Left hindlimb (tissue), 1 donor: ENCODE measurements at regions not wholly inside any gene's neighbourhood (a gene's known extent, or its start where the extent isn't known, plus 50 kb on each side); places are given as distances from the start of the nearest gene placed in this dataset.
"Not testable (repeated sequence)": the region's sequence is repeated elsewhere in the genome, so short reads cannot be mapped to it uniquely, and the experiment has no call there.

ENCODE experiments used
- DNase-seq: peaks from one replicate; pipeline ENCODE4 v3.0.0-alpha.2; 2018

DNA sequence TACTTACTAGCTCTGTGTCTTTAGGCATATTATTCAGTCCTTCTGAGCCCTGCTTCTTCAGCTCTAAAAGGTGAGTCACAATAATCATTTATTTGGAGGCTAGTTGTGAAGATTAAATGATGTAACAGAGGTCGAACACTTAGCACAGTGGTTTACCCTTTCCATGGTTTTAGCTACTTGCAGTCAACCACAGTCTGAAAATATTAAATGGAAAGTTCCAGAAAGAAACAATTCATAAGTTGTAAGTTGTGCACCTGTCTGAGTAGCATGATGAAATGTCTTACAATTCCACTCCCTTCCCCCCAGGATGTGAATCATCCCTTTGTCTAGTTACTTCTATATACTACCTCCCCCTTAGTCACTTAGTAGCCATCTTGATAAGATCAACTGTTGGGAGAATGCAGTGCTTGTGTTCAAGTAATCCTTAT lies 217.6 kb upstream of the THUMPD2 start:
- DNase-seq, result no peak

DNA sequence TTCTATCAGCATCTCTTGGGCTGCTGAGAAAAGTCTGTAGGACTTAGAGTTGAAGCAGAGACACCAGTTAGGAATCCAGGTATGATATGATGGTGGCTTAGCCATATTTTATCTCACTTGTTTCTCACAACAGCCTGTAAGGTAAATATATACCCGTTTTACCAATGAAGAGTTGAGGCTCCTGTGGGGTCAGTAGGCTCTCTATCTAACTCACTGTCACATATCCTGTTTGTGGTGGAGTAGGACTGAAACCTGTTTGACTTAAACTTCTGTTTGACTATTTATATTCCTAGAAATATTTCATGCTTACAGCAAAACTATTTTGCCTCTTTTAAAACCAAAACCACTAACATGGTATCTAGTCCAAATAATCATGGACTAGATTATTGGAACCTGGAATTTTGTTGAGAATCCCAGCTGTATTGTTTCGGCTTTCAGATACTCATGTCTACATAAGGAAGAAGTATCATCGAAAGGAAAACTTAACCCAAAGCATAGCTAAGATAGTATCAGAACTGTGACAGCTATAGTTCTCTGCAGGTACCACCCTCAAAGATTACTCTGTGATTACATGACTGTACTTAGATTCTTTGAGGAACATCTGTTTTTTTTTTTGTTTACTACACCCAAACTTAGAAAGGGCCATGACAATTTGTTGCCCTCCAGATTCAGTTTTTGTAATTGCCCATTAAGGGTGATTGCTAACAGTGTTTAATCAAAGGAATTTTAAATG lies 216.1 kb upstream of the THUMPD2 start:
- no peak for DNase-seq

DNA sequence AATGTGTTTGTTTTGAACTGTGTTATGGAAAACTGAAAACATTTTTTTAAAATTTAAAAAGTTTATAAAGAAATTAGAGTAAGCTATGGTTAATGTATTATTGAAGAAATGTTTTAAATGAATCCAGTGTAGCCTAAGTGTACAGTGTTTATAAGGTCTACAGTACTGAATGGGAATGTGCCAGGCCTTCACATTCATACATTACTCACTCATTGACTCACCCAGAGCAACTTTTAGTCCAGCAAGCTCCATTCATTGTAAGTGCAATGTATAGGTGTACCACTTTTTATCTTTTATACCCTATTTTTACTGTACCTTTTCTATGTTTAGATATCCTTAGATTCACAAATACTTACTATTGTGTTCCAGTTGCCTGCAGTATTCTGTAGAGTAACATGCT lies 215.1 kb upstream of the THUMPD2 start:
- no peak for DNase-seq

DNA sequence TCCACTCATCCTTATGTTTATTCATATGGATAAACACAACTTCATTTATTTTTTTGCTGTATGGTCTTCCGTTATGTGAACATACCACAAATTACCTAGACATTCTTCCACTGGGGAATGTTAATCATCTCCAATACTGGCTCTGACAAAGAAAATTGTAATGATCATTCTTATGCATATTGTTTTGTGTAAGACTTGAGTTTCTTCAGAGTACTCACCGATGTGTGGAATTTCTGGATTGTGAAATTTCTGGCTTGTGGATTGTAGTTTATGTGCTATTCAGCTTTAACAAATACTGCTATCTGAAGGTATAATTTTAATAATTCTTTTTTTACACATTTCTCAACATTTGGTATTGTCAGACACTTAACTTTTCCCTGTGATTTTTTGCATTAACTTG lies 212.2 kb upstream of the THUMPD2 start:
- DNase-seq, result no peak

DNA sequence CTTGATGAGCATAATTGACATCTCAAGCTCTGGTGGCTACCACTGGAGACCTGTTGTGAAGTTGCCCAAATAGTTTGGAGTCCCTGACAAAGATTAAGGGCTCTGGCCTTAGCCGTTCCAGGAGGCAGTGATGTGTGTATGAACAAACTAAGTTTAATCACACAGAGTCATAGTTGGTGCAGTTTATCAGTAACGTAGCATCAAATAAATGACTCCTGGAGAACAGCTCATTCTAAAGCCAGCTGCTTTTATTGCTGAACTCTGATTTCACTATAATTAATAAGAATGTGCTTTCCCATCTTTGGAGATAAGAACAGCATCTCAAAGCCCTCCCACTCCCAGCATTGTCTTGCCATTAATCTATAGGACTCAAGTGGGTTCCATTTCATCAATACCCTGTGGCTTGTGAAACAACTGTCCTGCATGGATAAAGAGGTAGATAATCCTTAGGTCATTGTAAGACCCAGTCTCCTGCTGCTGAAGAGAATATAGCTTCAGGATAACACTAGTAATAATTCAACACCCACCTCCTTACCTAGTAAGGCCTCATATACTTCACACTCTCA lies 211.4 kb upstream of the THUMPD2 start:
- no peak for DNase-seq

DNA sequence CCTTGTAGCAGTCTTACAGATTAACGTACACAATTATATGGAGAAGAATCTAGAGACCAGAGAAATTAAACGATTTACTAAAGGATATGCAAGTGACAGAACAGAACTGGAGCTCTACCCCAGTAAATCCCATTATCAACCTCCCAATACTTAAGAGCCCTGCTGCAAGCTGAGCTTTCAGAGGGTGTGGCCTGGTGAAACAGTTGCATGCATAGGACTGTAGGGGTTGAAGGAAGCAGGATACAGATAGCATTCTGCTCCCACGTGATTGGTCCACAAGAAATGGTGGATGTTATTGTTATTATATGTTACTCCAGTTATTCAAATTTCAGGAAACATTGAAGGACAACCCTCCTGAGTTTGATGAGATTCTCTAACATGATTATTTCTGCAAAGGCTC lies 210.8 kb upstream of the THUMPD2 start:
- DNase-seq, result no peak

DNA sequence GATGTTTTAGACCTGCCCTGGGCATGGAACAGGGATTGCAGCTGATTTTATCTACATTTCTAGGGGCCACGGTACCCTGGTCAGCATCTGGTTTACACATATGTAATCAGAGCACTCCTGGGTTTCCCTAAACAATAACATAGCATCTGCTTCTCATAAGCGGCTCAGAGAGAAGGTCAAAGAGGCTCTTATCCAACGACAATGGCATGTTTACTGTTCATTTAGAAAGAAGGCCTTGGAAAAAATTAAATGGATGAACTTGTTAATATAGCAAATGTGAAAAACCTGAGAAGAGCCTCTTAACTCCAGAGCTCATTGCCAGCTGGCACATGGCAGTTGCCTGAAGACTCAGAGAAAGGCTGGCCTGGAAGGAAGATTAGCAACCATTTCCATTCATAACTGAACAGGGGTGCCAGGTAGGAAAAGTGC lies 202.8 kb upstream of the THUMPD2 start:
- DNase-seq, result no peak

DNA sequence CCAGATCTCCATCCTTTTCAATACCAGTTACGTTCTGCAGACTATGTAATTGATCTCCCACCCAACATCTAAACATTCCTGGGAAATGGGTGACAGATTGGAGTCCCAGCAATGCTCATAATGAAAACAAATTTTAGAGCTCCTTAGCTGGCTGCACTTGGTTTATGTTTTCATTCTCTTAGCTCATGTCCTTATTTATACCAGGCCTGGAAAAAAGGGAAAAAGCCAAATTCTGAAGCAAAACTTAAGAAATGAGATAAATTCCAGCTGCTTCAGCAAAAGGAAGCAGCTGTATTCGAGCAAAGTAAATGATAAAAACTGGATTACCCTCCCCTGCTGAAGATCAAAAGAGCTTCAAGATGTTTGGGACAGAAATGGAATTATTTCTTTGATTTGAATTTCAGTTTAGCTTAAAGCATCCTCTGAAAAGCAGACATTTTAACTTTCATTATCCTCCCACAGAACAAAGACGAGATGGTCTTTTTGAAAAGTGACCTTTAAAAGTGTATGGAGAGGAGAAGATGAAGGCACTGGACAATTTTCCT lies 196.5 kb upstream of the THUMPD2 start:
- no peak for DNase-seq

DNA sequence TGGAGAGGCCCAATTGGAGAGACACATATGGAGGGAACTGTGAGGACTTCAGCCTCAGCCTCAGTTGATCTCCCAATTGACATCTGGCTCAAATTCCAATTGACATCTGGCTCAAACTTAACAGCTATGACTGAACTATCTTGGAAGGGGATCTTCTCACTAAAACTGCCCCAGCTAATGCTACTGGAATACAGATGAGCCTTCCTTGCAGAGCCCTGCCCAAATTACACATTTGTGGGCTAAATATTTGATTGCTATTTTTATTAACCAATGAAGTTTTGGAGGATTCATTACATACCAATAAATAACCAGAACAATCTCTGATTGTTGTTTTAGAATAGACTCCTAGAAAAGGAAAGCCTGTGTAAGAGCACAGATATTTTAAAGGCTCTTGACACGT lies 189.0 kb upstream of the THUMPD2 start:
- DNase-seq, result no peak

DNA sequence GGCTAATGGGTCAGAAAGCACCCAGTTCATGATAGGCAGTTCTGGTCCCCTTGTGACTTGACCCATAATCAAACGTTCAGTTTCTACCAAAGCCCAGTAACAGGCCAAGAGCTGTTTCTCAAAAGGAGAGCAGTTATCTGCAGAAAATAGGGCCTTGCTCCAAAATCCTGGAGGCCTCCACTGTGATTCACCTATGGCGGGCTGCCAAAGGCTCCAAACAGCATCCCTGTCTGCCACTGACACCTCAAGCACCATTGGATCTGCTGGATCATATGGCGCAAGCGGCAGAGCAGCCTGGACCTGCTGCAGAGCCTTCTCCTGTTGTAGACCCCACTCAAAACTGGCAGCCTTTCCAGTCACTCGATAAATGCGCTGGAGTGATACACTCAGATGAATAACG lies 181.6 kb upstream of the THUMPD2 start:
- DNase-seq, result not testable (repeated sequence)

DNA sequence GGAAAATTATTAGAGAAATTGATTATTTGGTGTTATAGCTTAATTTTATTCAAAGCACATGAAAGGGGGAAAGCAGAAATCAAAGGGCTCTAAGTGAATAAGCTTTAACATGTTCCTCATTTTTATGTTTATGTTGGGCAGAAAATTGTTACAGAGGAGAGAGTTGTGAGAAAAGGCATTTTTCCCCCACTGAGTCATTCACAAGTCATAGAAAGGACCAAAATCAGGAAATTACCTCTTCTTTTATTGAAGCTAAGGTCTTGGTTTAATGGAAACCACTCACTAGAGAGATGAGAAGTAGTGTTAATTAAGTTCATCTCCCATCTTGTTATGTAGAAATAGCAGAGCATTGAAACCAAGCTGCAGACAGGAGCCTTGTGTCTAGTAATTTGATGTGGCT lies 175.3 kb upstream of the THUMPD2 start:
- DNase-seq, result no peak

DNA sequence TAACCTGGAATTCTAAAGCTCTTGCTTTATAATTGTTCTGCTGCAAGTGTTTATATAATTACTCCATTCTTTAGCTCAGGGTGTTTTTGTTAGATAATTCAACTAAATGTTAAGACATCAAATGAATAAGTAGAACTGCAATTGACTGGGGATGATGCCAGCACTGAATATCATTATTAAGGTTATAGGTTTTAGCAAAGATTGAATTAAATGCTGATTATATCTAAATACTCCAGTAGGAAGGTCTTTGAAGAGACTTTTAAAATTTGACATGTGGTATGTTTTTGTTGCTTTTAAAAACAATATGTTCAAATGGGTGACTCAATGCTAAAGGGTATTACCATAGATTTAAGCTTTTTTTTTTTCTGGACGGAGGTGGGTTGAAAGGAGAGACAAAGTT lies 170.1 kb upstream of the THUMPD2 start:
- no peak for DNase-seq

DNA sequence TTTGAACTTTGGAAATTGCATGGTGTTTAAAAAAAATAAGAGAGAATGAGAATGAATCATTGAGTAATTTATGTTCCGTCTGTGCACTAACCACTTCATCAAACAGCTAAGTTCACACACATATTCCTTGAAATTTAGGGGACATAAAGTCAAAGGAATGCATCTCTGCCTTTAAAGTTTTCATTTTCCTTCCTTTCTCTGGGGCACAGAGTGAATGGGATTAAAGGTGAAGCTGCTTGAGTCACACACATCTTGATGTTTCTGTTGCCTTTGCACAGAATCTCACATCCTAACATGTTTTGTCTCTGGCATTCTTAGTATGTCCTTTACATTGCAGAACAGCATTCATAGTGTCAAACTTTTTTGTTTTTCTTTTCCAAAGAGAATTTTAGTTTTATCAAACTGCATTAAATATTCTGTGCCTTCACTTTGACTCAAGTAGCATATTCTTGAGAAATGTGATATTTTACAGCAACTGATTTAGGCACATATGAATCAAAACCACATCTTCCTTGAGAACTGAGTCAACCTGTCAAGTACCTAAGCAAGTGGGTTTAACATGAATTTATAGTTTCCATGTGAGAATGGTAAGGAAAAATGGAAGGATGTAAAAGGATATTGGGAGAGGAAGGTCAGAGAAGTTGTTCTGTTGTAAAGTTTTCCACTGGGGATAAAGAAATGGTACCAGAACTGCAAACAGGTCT lies 169.1 kb upstream of the THUMPD2 start:
- DNase-seq, result no peak

DNA sequence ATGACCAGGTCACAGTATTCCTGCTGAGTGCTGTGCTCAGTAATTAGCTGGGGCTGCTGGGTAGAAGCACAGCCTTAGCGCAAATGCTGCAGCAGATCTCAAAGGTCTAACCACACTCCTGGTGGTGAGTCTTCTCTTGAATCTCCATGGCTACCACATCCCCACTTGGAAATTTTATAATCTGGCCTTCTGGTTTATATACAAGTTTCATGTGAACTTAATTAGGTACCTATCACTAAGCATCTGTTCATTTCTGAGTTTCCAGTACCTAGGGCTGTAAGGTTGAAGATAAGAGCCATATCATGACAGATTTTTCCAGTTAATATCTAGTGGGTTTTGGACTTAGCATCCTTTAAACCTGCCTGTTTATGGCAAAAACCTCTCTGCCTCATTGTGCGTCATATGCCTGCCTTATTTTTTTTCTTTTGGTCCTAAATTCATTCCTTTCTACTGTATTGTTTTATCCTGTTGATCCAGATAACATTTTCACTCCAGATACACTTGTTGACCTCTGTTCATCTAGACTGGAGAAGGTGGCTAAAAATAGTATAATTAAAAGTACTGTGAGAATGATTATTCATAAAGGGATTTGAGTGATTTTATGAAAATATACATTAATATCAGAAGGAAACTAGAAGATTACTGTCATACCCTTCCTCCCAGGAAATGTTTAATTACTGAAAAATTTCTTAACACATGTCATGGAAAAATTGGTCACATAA lies 168.4 kb upstream of the THUMPD2 start:
- no peak for DNase-seq

DNA sequence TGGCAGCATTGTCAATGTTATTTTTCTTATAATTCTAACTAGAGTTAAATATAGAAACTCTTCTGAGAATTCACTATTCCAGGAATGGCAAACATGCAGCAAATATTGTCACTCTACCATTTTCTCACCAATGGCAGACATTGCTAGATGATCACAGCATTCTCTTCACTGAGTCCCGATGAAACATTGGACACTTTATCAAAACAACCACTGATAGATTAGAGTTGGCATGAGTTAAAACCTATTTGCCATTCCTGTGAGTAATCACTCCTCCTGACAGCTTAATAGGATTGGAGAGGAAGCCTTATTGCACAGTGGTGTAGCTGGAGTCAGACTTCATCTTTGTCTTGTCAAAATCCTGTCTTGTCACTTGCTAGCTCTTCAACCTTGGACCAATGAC lies 163.9 kb upstream of the THUMPD2 start:
- DNase-seq, result no peak

DNA sequence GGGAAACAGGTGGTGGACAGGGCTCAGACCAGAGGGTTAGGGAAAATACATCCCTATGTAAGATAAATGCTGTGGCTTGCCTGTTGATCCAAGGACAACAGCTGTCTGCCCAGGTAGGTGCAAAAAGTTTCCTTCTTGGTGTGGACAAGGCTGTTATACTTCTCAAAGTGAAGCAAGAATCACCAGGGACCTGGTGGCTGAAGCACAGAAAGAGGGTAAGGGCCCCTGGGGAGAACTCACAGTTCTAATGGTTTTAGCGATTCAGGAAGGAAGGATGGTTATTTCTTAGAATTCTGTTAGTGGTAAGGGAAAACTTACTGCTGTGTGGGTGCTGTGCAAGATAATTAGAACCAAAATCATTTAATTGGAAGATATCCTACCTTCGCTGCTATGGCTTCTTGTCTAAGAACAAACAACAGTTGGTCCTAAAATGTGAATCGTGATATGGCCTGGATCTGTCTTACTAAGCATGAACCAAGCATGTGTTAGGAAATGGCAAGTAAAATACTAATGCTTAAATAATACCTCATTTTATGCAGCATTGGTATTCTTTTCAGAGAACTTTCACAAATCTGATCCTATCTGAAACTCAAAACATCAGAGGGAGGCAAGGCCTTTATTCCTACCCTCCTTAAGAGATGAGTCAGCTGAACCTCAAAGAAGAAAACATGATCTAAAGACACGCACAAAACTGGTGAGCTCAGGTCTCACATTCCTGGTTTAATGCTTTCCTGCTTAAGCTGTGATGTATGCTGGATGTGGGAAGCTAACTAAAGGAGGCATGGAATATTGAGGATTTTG lies 159.2 kb upstream of the THUMPD2 start:
- no peak for DNase-seq

DNA sequence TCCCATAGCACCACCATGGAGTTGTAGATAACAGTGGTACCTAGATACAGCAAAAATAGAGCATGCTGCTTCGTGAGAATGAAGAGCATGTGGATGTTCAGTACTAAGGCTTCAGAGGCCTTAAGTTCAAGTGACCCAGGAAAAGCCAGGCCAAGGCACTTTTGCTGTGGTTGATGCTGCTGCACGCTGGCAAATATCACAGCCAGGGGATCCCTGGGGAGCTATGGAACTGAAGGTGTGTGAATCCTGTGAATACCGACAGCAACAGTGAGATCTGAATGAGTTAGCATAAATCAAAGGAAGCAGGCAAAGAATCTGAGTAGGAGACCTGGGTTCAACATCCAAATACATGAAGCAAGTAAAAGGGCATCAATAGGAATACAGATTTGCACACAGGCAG lies 158.6 kb upstream of the THUMPD2 start:
- DNase-seq, result no peak

DNA sequence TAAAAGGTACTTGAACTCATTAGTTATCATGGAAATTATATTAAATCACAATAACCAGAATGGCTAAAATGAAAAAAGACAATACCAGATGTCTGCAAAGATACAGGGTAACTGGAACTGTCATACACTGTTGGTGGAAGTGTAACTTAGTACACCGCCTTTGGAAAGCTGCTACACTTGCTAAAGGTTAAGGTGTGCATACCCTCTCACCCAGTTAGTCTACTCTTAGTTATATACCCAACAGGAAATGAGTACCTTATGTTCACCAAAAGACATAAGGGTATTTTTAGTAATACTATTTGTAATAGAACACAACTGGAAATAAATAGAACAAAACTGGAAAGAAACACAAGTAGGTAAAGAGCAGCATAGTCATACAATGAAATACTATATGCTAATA lies 155.8 kb upstream of the THUMPD2 start:
- DNase-seq, result no peak

DNA sequence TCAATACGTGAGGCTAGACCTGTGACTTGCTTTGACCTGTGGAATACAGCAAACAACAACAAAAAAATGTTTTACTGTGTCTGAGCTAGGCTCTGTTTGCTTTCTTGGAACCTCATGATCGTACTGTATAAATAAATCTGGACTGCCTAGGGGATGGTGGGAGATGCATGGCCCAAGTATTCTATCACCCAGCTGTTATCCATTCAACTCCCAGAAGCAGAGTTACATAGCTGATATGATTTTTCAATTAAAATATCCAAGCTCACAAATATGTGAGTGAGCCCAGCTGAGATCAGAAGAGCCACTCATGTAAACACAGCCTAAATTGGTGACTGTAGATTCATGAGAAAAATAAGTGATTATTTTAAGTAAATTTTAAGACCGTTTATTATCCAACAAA lies 154.1 kb upstream of the THUMPD2 start:
- no peak for DNase-seq

DNA sequence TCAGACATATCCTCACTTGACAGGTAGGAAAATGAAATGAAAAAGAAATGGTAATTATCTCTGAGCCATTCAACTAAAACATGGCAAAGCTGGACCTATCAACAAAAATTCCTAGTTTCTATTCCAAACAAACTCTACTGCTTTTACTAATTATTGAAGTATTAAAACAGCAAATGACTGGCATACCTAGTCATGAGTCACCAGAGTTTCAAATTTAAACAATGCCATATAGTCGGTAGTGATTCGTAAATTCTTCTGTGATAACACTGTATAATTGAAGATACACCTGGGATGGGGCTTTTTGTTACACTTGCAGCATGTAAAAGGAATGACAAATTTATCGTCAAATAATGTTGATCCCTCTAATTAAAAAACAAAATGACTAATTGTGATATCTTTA lies 153.1 kb upstream of the THUMPD2 start:
- no peak for DNase-seq

DNA sequence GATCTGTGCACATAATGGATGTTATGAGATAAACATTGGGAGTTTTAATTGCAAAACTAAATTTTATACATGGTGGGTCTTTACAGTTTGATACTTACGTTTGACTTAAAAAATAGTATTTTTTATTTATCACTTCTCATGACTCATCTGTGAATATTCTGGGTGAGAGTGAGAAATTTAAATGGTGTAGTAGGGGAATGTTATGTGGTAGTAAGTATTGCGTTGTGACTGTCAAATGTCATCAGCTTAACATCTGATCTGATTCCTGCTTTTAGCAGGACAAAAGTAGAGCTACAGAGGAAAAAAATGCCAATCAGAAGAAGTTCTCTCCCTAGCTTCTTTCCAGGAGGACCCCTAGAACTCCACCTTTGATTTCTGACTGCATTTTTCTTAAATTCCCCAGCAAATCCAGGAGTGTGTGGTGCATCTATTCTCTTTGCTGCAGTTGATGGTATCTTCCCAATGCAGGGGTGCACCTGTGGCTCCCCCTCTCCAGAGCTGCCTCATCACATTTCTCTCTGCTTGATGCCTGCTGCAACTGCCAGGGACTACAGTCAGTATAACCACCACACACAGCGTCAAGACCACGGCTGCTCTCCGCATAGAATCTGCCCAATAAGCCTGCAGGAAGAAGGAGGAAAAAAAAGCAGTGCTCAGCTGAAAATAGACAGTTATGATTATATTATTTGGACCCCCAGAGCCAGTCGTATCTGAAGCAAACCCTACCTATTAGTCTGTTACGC lies 151.3 kb upstream of the THUMPD2 start:
- no peak for DNase-seq

DNA sequence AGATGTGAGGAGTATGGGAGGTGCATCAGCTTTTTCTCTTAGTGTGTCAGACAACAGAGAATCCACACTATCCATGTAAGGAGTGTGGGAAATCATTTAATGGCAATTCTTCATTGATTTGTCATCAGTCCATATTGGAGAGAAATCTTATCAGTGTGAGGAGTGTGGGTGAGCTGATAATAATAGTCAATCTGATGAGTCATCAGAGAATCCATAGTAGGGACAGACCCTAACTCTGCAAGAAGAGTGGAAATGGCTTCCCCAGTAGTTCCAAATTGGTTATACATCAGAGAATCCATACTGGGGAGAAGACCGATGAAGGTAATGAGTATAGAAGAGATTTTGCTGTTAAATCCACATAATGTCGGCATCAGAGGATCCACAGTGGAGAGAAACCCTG lies 150.5 kb upstream of the THUMPD2 start:
- DNase-seq, result no peak
